CD4-positive, CD25-positive, alpha-beta regulatory T cell (primary cell): ENCODE measurements at regions not wholly inside any gene's neighbourhood (a gene's known extent, or its start where the extent isn't known, plus 50 kb on each side); places are given as distances from the start of the nearest gene placed in this dataset.

ENCODE experiments used
- ATAC-seq, 2 donors: fragments of 150-1000 bp; cut with Tn5 transposase; one replicate each; pipeline ENCODE4 v1.10.0; 2021; ENCODE audit warnings: low read depth in 2 of 2, moderate number of reproducible peaks in 2 of 2, moderate library complexity in 1 of 2
- DNase-seq, 3 donors: peaks; one replicate each; pipeline versions ENCODE4 v3.0.0 to v3.0.0-alpha.2; 2012 to 2022; ENCODE audit warnings: mixed read lengths in 1 of 3
- H3K27ac ChIP-seq: one replicate; pipeline ENCODE4 v1.7.0; 2013; ENCODE audit warnings: mild to moderate bottlenecking, low read length; ENCODE audit not compliant: insufficient read depth, poor library complexity, severe bottlenecking
- H3K27me3 ChIP-seq: one replicate; pipeline ENCODE4 v1.7.0; 2013; ENCODE audit warnings: low read length; ENCODE audit not compliant: control insufficient read depth, insufficient read depth
- H3K36me3 ChIP-seq: one replicate; pipeline ENCODE4 v1.7.0; 2013; ENCODE audit warnings: mild to moderate bottlenecking, low read length, moderate library complexity; ENCODE audit not compliant: control insufficient read depth, insufficient read depth
- H3K4me1 ChIP-seq: 2 replicates; pipeline ENCODE4 v1.7.0; 2013; ENCODE audit warnings: mild to moderate bottlenecking, low read length; ENCODE audit not compliant: insufficient read depth, control insufficient read depth, poor library complexity, severe bottlenecking
- H3K4me3 ChIP-seq: one replicate; pipeline ENCODE4 v1.7.0; 2013; ENCODE audit warnings: low read depth, mild to moderate bottlenecking, low read length, moderate library complexity
- H3K9me3 ChIP-seq, 2 experiments: 1 replicate in 1 of 2; 2 replicates in 1 of 2; pipeline ENCODE4 v1.7.0; 2013; ENCODE audit warnings: low read length in 2 of 2, mild to moderate bottlenecking in 1 of 2, moderate library complexity in 1 of 2; ENCODE audit not compliant: control insufficient read depth in 2 of 2
- H3K27ac Mint-ChIP-seq, 3 donors: one replicate each; pipeline ENCODE4 v1.8.0; 2020 to 2022; ENCODE audit warnings: mild to moderate bottlenecking in 3 of 3, mixed read lengths in 3 of 3, moderate library complexity in 2 of 3
- H3K27me3 Mint-ChIP-seq: one replicate; pipeline ENCODE4 v1.8.0; 2022; ENCODE audit warnings: mild to moderate bottlenecking, mixed read lengths
- H3K36me3 Mint-ChIP-seq: one replicate; pipeline ENCODE4 v1.8.0; 2020; ENCODE audit warnings: mixed read lengths
- H3K4me1 Mint-ChIP-seq, 4 donors: one replicate each; pipeline ENCODE4 v1.8.0; 2020 to 2022; ENCODE audit warnings: mixed read lengths in 4 of 4, mild to moderate bottlenecking in 1 of 4
- H3K4me3 Mint-ChIP-seq, 4 donors: one replicate each; pipeline ENCODE4 v1.8.0; 2020 to 2022; ENCODE audit warnings: mild to moderate bottlenecking in 4 of 4, mixed read lengths in 4 of 4, moderate library complexity in 3 of 4
- H3K9me3 Mint-ChIP-seq, 7 donors: one replicate each; pipeline ENCODE4 v1.8.0; 2020 to 2022; ENCODE audit warnings: mixed read lengths in 7 of 7, mild to moderate bottlenecking in 3 of 7, moderate library complexity in 2 of 7

DNA sequence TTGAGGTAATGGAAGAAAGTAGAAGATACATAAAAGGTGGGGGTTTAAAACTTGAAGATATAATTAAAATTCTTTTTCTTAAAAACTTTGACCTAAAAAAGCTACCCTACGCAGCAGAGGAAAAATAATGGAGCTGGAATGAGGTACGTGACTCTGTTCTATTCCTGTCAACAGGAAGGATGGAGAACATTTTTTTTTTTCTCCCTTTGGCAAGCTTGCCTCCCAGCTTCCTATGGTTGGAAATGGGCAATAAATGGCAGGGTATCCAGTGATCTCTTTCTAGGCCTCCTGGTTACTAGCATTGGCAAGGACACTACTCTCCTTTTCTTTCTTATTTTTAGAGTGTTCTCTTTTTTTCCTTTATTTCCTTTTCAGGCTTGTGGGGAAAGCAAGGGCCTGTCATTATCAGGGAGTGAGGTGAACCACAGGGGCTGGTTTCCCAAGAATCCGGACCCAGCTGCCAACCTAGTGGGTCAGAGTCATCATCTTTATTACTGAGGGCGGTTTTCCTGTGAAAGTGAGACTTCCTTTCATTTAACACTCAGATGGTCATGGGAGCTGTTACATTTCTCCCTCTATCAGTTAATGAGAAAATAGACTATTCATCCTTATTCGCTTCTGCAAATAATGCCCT lies 224.6 kb downstream of the SPRY1 start:
- Mint-ChIP-seq H3K4me1 (peaks cover 5 to 20% (median 15%) of the 10 kb centered on the region in 4 donors), H3K27ac (no peak overlapping the region)
- no peak overlapping the region for H3K4me3 ChIP-seq

DNA sequence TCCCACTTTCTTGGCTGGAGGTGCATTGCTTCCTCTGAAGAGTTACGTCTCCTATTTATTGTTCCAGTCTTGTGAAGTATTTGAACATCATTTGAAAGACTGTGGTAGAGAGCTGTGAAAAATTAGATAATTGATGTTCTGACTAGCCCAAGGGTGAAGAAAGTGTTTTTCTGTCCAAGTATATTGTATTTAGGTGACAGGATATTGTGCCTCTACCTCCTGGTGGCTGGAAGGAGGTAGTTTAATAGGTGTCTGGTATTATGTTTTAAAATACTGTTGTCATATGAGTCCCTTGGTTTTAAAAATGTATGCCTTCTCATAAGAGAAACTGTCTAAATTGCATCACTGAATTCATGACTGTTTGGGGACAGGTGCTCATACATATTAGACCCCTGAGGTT lies 226.0 kb downstream of the SPRY1 start:
- H3K9me3 Mint-ChIP-seq = peaks cover 0 to 2% (median 0%) of the 10 kb centered on the region in 7 donors
- H3K4me1 Mint-ChIP-seq = peaks cover 0 to 9% (median 6%) of the 10 kb centered on the region in 4 donors
- no peaks in the 10 kb centered on the region for H3K27me3 ChIP-seq
- H3K27ac ChIP-seq = no peak overlapping the region
- no peaks in the 10 kb centered on the region for H3K4me1 ChIP-seq
- H3K4me3 ChIP-seq = no peak overlapping the region
- H3K27me3 Mint-ChIP-seq = no peaks in the 10 kb centered on the region
- H3K27ac Mint-ChIP-seq = no peak overlapping the region
- H3K36me3 Mint-ChIP-seq = no peaks in the 10 kb centered on the region
- H3K36me3 ChIP-seq = no peaks in the 10 kb centered on the region
- no peak overlapping the region for H3K4me3 Mint-ChIP-seq
- DNase-seq (no peak), ATAC-seq (no peak)
- no peaks in the 10 kb centered on the region for H3K9me3 ChIP-seq

More for the DNA sequence above, 224.6 kb downstream of the SPRY1 start:
- ATAC-seq = no peak
- Mint-ChIP-seq H3K4me3 (no peak overlapping the region), H3K36me3 (no peaks in the 10 kb centered on the region), H3K9me3 (peaks cover 0 to 2% (median 0%) of the 10 kb centered on the region in 7 donors), H3K27me3 (no peaks in the 10 kb centered on the region)
- no peak for DNase-seq
- Histone ChIP-seq H3K4me1 (peaks cover 6% of the 10 kb centered on the region), H3K27ac (no peak overlapping the region), H3K9me3 (no peaks in the 10 kb centered on the region), H3K36me3 (no peaks in the 10 kb centered on the region), H3K27me3 (no peaks in the 10 kb centered on the region)

DNA sequence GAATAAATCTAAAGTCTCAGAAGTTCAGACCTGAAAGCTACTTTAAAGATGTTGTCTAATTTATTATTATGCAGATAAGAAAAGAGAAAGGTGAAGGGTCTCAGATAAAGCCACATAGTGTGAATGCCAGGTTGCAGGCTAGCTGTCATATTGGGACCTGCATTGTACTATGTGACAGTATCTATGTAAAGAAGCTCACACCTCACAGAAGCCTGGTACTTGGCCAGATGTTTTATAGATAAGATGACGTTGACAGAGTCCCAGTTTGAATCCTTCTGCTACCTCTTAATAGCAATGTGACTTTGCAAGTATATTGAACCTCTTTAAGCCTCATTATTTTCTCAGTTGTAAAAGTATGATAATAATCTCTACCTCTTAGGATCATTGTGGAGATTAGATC lies 227.0 kb downstream of the SPRY1 start:
- H3K36me3 ChIP-seq = no peaks in the 10 kb centered on the region
- no peaks in the 10 kb centered on the region for H3K9me3 ChIP-seq
- Mint-ChIP-seq H3K9me3 (peaks cover 0 to 2% (median 0%) of the 10 kb centered on the region in 7 donors), H3K27me3 (no peaks in the 10 kb centered on the region), H3K4me1 (peaks cover 0 to 6% (median 0%) of the 10 kb centered on the region in 4 donors), H3K27ac (no peak overlapping the region), H3K36me3 (no peaks in the 10 kb centered on the region), H3K4me3 (no peak overlapping the region)
- no peak overlapping the region for H3K4me3 ChIP-seq
- ATAC-seq (no peak), DNase-seq (no peak)
- no peaks in the 10 kb centered on the region for H3K27me3 ChIP-seq
- no peak overlapping the region for H3K27ac ChIP-seq
- H3K4me1 ChIP-seq = no peaks in the 10 kb centered on the region

DNA sequence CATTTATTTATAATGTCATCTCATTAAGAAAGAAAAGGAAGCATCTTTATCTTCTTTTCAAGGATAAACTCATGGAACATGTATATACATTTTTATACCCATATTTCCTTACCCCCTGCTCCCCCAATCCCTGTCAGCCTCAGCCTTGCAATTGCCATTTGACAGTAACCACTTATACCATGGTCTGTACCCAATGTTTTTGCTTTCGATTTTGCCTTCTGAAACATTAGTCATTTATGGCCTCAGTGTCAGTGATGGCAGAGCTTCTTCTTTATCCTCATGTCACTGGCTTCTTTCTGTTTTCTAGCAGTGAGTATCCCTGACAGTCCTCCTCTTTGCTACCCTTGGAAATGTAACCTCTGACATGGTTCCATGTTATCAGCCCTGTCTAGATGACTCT lies 228.4 kb downstream of the SPRY1 start:
- peak in 1 of 3 donors; percentile 21 for DNase-seq

DNA sequence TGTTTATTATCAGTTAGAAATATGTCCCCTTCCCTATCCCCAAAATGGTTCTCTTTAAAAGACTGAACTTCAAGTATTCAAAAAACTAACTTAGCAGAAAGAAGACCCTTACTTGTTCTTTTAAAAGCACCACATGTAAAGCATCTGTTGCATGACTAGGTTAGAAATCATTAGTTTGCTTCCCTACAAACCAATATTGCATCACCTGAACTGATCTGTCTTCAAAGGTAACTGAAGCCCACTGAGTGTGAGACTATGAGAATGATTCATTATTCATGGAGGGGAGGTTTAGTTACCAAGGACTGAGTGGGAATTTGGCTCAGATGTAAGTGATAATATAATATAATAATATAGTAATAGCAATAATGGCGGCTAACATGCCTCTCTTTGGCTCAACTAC lies 231.7 kb downstream of the SPRY1 start:
- no peaks in the 10 kb centered on the region for H3K4me1 Mint-ChIP-seq
- no peaks in the 10 kb centered on the region for H3K4me1 ChIP-seq
- H3K9me3 Mint-ChIP-seq = peaks cover 0 to 2% (median 0%) of the 10 kb centered on the region in 7 donors
- ATAC-seq = no peak
- no peak overlapping the region for H3K4me3 Mint-ChIP-seq
- no peaks in the 10 kb centered on the region for H3K9me3 ChIP-seq
- no peaks in the 10 kb centered on the region for H3K27me3 ChIP-seq
- no peak overlapping the region for H3K4me3 ChIP-seq
- H3K36me3 ChIP-seq = no peaks in the 10 kb centered on the region
- H3K36me3 Mint-ChIP-seq = no peaks in the 10 kb centered on the region
- no peaks in the 10 kb centered on the region for H3K27me3 Mint-ChIP-seq
- no peak overlapping the region for H3K27ac Mint-ChIP-seq
- DNase-seq = no peak
- H3K27ac ChIP-seq = no peak overlapping the region

More for the DNA sequence above, 228.4 kb downstream of the SPRY1 start:
- Histone ChIP-seq H3K9me3 (no peaks in the 10 kb centered on the region), H3K27me3 (no peaks in the 10 kb centered on the region), H3K4me1 (no peaks in the 10 kb centered on the region), H3K4me3 (no peak overlapping the region), H3K36me3 (no peaks in the 10 kb centered on the region), H3K27ac (no peak overlapping the region)
- Mint-ChIP-seq H3K27ac (no peak overlapping the region), H3K27me3 (no peaks in the 10 kb centered on the region), H3K9me3 (peaks cover 0 to 2% (median 0%) of the 10 kb centered on the region in 7 donors), H3K4me3 (no peak overlapping the region), H3K36me3 (no peaks in the 10 kb centered on the region), H3K4me1 (no peaks in the 10 kb centered on the region)
- no peak for ATAC-seq

GRCh38 chr4:123631786-123632692 lies 235.4 kb downstream of the SPRY1 start:
- Histone ChIP-seq H3K4me3 (no peak overlapping the region), H3K27me3 (no peaks in the 10 kb centered on the region), H3K4me1 (no peaks in the 10 kb centered on the region), H3K9me3 (no peaks in the 10 kb centered on the region), H3K36me3 (no peaks in the 10 kb centered on the region), H3K27ac (no peak overlapping the region)
- Mint-ChIP-seq H3K4me3 (no peak overlapping the region), H3K36me3 (no peaks in the 10 kb centered on the region), H3K4me1 (no peaks in the 10 kb centered on the region), H3K27ac (no peak overlapping the region), H3K27me3 (no peaks in the 10 kb centered on the region), H3K9me3 (peaks cover 0 to 8% (median 4%) of the 10 kb centered on the region in 7 donors)
- DNase-seq (no peak), ATAC-seq (no peak)

GRCh38 chr4:123632693-123633030 lies 236.1 kb downstream of the SPRY1 start:
- no peak overlapping the region for H3K27ac ChIP-seq
- H3K36me3 ChIP-seq = no peaks in the 10 kb centered on the region
- no peaks in the 10 kb centered on the region for H3K4me1 ChIP-seq
- Mint-ChIP-seq H3K4me3 (no peak overlapping the region), H3K27me3 (no peaks in the 10 kb centered on the region), H3K4me1 (no peaks in the 10 kb centered on the region), H3K9me3 (peaks cover 1 to 9% (median 7%) of the 10 kb centered on the region in 7 donors), H3K27ac (no peak overlapping the region), H3K36me3 (no peaks in the 10 kb centered on the region)
- ATAC-seq (no peak), DNase-seq (no peak)
- no peaks in the 10 kb centered on the region for H3K27me3 ChIP-seq
- H3K9me3 ChIP-seq = no peaks in the 10 kb centered on the region
- no peak overlapping the region for H3K4me3 ChIP-seq
